ENCODE measurements at regions not wholly inside any gene's neighbourhood (a gene's known extent, or its start where the extent isn't known, plus 50 kb on each side); places are given as distances from the start of the nearest gene placed in this dataset.

DNA sequence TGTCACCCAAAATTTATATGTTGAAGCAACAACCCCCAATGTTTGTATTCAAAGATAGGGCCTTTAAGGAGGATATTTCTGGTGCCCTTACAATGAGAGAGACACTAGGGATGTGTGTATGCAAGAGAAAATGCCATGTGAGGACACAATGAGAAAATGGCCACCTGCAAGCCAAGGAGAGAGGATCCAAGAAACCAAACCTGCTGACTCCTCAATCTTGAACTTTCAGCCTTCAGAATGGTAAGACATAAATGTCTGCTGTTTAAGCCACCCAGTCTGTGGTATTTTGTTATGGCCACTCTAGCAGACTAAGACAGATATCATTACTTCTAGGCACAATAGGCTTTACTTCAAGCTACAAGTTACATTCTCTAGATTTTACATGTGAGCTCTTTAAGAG is 1145.1 kb upstream of the MAP3K7 start:
- no peak for DNase-seq

- DNase-seq: no peak
These were observed 1143.8 kb upstream of the MAP3K7 start for GRCh38 chr6:91730710-91731109.

GRCh38 chr6:91720324-91720723 is 1133.5 kb upstream of the MAP3K7 start:
- DNase-seq: no peak

DNA sequence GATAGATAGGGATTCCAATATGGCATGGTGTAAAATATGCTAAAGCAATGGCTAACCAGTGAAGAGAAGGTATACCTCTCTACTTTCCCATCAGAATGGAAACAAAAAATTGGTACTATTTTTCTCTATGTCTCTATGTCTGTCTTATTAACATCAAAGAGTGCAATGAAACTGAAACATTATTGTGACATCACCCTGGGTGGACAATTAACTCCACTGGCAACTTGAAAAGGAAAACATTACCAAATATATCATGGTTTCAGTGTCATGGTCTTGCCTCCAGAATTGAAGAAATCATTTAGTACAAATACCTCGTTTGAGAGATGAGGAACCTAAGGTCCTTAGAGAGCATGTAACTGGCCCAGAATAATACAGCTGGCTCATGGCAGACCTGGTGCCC is 1132.5 kb upstream of the MAP3K7 start:
- DNase-seq: no peak

GRCh38 chr6:91718198-91718597 is 1131.3 kb upstream of the MAP3K7 start:
- no peak for DNase-seq

GRCh38 chr6:91717094-91717493 is 1130.2 kb upstream of the MAP3K7 start:
- DNase-seq: no peak

DNA sequence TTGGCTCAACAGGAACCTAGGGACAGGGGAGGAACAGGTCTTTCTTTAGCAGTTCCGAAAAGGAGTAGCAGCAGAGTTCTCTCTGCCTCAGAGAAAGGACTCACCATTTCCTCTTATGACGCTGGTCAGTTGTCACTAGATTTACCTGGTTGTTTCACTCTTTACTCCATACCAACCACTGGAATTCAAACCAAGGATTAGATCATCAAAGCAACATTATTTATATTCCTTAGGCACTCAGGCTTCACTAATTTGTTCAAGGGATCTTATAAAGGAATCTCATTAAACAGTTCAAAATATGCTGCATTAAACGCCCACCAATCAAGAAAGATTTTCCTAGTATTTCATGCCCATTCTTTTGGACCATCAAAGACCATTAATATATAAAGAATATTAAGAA is 1129.5 kb upstream of the MAP3K7 start:
- DNase-seq: no peak

DNA sequence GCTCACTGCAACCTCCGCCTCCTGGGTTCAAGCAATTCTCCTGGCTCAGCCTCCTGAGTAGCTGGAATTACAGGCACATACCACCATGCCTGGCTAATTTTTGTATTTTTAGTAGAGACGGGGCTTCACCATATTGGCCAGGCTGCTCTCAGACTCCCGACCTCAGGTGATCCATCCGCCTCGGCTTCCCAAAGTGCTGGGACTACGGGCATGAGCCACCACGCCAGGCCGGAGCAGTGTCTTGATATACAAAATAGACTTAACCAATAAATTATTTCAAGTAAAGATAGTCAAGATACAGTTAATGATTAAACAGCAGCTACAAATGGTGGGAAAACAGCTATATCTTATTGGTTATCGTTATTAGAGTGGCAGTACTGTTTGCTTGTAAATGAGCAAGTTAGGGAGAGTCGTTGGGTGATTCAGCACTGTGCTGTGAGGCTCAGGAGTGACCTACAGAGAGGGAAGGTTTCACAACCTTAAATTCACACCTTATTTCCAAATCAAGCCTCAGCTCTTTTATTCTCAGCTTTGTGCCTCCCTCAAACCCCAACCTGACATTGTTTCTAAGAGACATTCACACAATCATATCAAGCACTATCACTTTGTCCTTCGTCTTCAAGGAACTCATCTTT is 1128.4 kb upstream of the MAP3K7 start:
- DNase-seq: no peak

DNA sequence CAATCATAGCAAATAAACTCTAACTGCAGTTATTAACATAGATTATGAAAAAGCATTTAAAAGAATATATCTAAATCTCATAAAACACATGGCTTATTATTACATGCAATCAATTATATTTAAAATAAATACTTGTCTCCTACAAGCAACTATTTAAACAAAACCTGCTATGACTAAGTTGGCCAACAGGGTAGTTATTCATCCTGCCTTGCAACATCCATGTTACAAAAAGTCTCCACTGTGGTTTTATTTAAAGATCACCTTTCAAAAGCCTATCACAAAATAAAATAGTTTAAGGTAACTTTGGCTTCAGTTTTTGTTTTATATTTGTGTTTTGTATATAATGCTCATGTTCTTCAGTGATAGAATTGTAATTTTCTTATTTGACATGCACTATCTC is 1127.0 kb upstream of the MAP3K7 start:
- no peak for DNase-seq

- DNase-seq: no peak
These were observed 1124.6 kb upstream of the MAP3K7 start for GRCh38 chr6:91711518-91711917.

DNA sequence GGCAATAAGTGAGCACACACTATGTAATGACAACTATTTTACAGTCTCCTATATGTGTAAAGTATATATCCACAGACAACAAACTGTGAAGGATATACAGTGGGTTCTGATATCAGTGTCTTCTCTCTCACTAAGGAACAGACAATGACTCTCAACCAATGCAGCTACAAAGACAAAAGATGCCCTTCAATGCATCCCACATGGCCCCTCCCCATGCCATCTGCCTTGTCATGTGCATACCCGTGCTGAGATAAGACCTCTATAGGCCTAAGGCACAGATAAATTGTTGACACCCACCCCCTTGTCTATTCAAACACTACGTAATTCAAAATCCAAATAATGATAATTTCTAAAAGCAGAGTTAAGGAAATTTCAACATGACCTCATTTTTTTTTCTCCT is 1123.5 kb upstream of the MAP3K7 start:
- no peak for DNase-seq

- peak; percentile 61 for DNase-seq
These were observed 1121.7 kb upstream of the MAP3K7 start for GRCh38 chr6:91708534-91708933.

- no peak for DNase-seq
These were observed 1118.8 kb upstream of the MAP3K7 start for GRCh38 chr6:91705646-91706045.

DNA sequence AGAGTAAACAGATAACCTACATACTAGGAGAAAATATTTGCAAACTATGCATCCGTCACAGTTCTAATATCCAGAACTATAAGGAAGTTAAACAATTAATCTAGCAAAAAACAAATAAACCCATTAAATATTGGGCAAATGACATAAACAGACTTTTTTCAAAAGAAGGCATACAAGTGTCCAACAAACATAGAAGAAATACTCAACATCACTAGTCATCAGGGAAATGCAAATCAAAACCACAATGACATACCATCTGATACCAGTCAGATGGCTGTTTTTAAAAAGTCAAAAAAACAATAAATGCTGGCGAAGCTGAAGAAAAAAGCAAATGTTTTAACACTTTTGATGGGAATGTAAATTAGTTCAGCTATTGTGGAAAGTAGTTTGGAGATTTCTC is 1117.7 kb upstream of the MAP3K7 start:
- DNase-seq: no peak

DNA sequence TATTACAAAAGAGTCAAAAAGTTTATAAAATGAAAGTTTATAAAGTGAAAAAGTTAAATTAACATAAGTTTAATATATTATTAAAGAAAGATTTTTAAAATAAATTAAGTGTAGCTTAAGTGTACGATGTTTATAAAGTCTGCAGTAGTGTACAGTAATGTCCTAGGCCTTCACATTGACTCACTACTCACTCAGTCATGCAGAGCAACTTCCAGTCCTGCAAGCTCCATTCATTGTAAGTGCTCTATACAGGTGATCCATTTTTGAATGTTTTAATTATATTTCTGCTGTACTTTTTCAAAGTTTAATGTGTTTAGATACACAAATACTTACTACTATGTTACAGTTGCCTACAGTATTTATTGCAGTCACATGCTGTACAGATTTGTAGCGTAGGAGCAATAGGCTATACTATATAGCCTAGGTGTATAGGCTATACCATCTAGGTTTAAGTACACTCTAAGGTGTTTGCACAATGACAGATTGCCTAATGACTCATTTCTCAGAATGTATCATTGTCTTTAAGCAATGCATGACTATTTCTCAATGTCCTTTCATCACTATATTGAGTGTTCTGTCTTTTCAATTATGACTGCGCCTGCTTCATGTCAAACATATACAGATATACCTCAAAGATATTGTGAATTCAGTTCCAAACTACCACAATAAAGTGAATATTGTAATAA is 1110.3 kb upstream of the MAP3K7 start:
- DNase-seq: no peak

- no peak for DNase-seq
These were observed 1108.3 kb upstream of the MAP3K7 start for GRCh38 chr6:91695221-91695620.

GRCh38 chr6:91694016-91694654 is 1107.3 kb upstream of the MAP3K7 start:
- DNase-seq: no peak

GRCh38 chr6:91691449-91691848 is 1104.6 kb upstream of the MAP3K7 start:
- DNase-seq: peak; percentile 63

DNA sequence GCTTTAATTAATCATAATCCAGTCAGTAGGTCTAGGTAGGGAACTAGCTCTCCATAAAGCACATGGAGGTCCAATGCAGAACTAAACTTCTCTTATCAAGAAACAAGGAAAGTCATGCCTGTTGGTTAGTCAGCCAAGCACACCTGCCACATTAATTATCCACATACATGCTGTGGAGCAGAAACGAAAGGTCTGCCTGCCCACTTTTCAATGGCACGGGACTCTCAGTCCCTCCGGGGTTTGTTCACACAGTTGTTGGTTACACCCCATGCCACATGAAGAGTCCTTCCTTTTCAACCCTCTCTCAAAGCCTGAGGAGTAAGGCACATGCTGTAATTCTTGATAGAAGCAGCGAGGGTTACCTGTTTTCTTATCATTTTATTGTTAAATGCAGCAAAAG is 1096.4 kb upstream of the MAP3K7 start:
- DNase-seq: no peak

DNA sequence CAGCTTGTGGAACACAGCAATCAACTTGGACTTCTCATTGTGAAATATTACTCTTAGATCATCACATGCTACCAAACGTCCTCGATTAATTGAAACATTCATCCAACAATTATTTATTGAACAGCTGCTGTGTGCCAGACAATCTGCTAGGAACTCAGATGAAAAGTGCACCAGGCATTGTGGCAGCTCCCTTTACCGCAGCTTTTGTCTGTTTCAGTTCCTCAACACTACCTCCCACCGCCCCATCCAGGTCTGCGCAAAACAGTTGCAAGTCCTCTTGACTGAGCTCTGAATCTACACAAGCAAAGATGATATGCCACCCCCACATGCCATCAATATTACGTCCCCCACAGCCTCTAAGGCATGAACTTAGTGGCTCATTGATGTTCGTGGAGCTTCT is 1094.4 kb upstream of the MAP3K7 start:
- no peak for DNase-seq

GRCh38 chr6:91678679-91679446 is 1092.0 kb upstream of the MAP3K7 start:
- no peak for DNase-seq

DNA sequence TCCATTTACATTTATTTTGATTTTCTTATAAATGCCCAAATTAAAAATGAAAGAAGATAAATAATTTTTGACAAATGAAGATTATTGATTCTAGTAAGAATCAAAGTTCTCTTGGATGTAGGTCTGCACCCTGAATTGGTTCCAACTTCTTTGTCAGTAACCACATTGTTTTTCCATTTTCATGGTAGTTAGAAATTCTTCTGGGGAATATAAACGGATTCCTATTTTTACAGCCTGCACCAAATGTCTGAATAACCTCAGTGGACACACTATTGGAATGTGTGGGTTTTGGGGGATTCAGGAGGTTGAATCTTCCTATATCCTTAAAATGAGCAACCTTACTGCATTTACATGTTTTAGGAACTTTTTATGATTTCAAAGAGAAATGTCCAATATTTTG is 1085.3 kb upstream of the MAP3K7 start:
- DNase-seq: no peak

DNA sequence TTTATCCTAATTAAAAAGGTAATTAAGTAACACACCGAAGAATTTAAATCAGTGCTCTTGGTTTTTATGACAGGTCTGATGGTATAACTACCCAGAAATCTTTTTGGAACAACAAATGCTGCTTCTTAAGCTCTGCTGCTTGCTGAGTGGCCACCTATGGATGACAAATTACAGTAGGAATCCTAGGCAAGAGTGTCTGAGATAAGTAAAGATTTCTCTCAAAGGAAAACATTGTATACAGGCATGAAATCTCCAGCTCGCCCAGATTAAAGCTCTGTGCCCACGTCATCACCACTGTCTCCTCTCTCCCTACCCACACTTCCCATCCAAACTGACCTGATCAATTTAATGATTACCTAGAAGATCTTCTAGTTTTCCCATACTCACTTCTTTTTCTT is 1083.0 kb upstream of the MAP3K7 start:
- DNase-seq: no peak

Data from islet precursor cell (in vitro differentiated cells).